Neural cell (in vitro differentiated cells): ENCODE measurements at regions not wholly inside any gene's neighbourhood (a gene's known extent, or its start where the extent isn't known, plus 50 kb on each side); places are given as distances from the start of the nearest gene placed in this dataset.

Experiments
- H2AFZ ChIP-seq: fragments of 200-600, 300-800 bp; sonication (generic), shearing (Covaris generic); 2 replicates; pipeline ENCODE4 v1.6.0; 2014; ENCODE audit warnings: low read depth, mild to moderate bottlenecking, antibody characterized with exemption, low read length, moderate library complexity
- H3F3A ChIP-seq: fragments of 200-600 bp; shearing (Covaris generic); 2 replicates; pipeline ENCODE4 v1.6.1; 2016; ENCODE audit warnings: mild to moderate bottlenecking, moderate library complexity, mixed read lengths, antibody characterized with exemption, low read length; ENCODE audit not compliant: insufficient read depth, poor library complexity, severe bottlenecking
- H3K27ac ChIP-seq: fragments of 200-600, 300-800 bp; sonication (generic), shearing (Covaris generic); 2 replicates; pipeline ENCODE4 v1.5.1; 2014; ENCODE audit warnings: mild to moderate bottlenecking, low read length, moderate library complexity
- H3K27me3 ChIP-seq: fragments of 300-800, 200-600 bp; sonication (generic), shearing (Covaris generic); 2 replicates; pipeline ENCODE4 v1.6.0; 2014; ENCODE audit warnings: mild to moderate bottlenecking, low read depth, low read length, moderate library complexity; ENCODE audit not compliant: insufficient read depth
- H3K36me3 ChIP-seq: fragments of 300-800, 200-600 bp; sonication (generic), shearing (Covaris generic); 2 replicates; pipeline ENCODE4 v1.5.1; 2014; ENCODE audit warnings: mild to moderate bottlenecking, antibody characterized with exemption, low read length, moderate library complexity; ENCODE audit not compliant: insufficient read depth
- H3K4me2 ChIP-seq: fragments of 300-800, 200-600 bp; sonication (generic), shearing (Covaris generic); 2 replicates; pipeline ENCODE4 v1.6.0; 2014; ENCODE audit warnings: mild to moderate bottlenecking, low read length
- H3K4me3 ChIP-seq: fragments of 300-800, 200-600 bp; sonication (generic), shearing (Covaris generic); 2 replicates; pipeline ENCODE4 v1.5.1; 2014; ENCODE audit warnings: mild to moderate bottlenecking, low read length, moderate library complexity
- H3K79me2 ChIP-seq: fragments of 200-600 bp; shearing (Covaris generic); replicated peaks from 2 replicates; pipeline ENCODE4 v1.6.0; 2014; ENCODE audit warnings: mild to moderate bottlenecking, low read length, moderate library complexity; ENCODE audit not compliant: insufficient read depth
- H3K9ac ChIP-seq: fragments of 300-800, 200-600 bp; sonication (generic), shearing (Covaris generic); 2 replicates; pipeline ENCODE4 v1.6.1; 2016; ENCODE audit warnings: mild to moderate bottlenecking, low read length, mixed read lengths
- H3K9me2 ChIP-seq: fragments of 200-600 bp; shearing (Covaris generic); 2 replicates; pipeline ENCODE4 v1.6.1; 2016; ENCODE audit warnings: mild to moderate bottlenecking, low read length, mixed read lengths; ENCODE audit not compliant: insufficient read depth
- H3K9me3 ChIP-seq: fragments of 200-600, 300-800 bp; sonication (generic), shearing (Covaris generic); 2 replicates; pipeline ENCODE4 v1.6.1; 2016; ENCODE audit warnings: mild to moderate bottlenecking, mixed run types, low read length, moderate library complexity, mixed read lengths
- H4K20me1 ChIP-seq: fragments of 200-600 bp; shearing (Covaris generic); 2 replicates; pipeline ENCODE4 v1.6.1; 2016; ENCODE audit warnings: mild to moderate bottlenecking, mixed run types; ENCODE audit not compliant: insufficient read depth
- EP300 ChIP-seq: fragments of 450-650 bp; conservative IDR thresholded peaks from 2 replicates; pipeline ENCODE4 v1.6.1; 2014; ENCODE audit warnings: antibody characterized with exemption, mild to moderate bottlenecking, moderate library complexity; ENCODE audit not compliant: poor library complexity, severe bottlenecking
- EZH2 ChIP-seq: fragments of 200-600, 300-800 bp; shearing (Covaris generic), sonication (generic); IDR thresholded peaks from 2 replicates; pipeline ENCODE4 v1.6.1; 2014; ENCODE audit warnings: antibody characterized with exemption, low read length, borderline replicate concordance, mild to moderate bottlenecking; ENCODE audit not compliant: insufficient read depth, poor library complexity, severe bottlenecking
- MXI1 ChIP-seq: fragments of 450-650 bp; conservative IDR thresholded peaks from 2 replicates; pipeline ENCODE4 v1.6.1; 2014; ENCODE audit warnings: antibody characterized with exemption, mild to moderate bottlenecking; ENCODE audit not compliant: poor library complexity, severe bottlenecking
- POLR2AphosphoS5 ChIP-seq: IDR thresholded peaks from 2 replicates; pipeline ENCODE4 v1.6.1; 2012
- RAD21 ChIP-seq: fragments of 450-650 bp; conservative IDR thresholded peaks from 2 replicates; pipeline ENCODE4 v1.6.1; 2014; ENCODE audit warnings: antibody characterized with exemption, mild to moderate bottlenecking, moderate library complexity
- SMC3 ChIP-seq: fragments of 450-650 bp; conservative IDR thresholded peaks from 2 replicates; pipeline ENCODE4 v1.6.1; 2014; ENCODE audit warnings: antibody characterized with exemption, mild to moderate bottlenecking, moderate library complexity; ENCODE audit not compliant: poor library complexity
- TAF1 ChIP-seq: IDR thresholded peaks from 2 replicates; pipeline ENCODE4 v1.6.1; 2012; ENCODE audit warnings: low read depth
- TF ChIP-seq, protein P1 (sequence below): fragments of 450-650 bp; IDR thresholded peaks from 2 replicates; pipeline ENCODE4 v1.5.1; 2014; ENCODE audit warnings: antibody characterized with exemption, mild to moderate bottlenecking, moderate library complexity; ENCODE audit not compliant: poor library complexity, severe bottlenecking
- TF ChIP-seq, protein P2 (sequence below): IDR thresholded peaks from 2 replicates; pipeline ENCODE4 v1.6.1; 2012; ENCODE audit warnings: borderline replicate concordance

DNA sequence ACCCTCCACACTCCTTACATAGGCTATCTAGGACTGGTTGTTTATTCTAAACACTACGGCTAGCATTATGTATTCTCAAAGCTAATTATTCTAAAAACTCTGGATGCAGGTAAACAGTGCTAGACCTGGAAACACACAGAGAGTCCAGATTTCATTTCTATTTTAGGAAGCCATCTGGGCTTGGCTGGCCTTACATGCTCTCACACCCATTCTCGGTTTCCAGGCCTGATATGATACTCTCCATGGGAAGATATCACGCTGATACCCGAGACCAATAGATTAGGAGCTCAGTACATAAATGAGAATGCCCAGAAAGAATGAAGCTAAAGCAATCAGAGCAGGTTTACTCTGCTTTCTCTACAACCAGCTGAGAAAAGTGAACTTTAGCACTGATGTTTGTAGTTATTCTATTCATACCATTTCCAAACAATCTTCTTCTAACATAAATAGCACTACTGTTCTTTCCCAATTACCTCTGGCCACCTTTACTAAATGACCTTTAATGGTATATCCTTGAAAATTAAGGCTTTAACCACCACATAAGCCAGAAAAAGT lies 973.3 kb downstream of the PCDH18 start:
- H3K27me3 ChIP-seq: no peaks in the 10 kb centered on the region
- H3K4me3 ChIP-seq: no peak overlapping the region
- H3K9me3 ChIP-seq: no peaks in the 10 kb centered on the region
- H3K9ac ChIP-seq: no peak overlapping the region
- TF ChIP-seq EZH2 (no peak), MXI1 (no peak), TAF1 (no peak), POLR2AphosphoS5 (no peak), RAD21 (no peak), SMC3 (no peak), EP300 (no peak)
- TF ChIP-seq, protein P1, sequence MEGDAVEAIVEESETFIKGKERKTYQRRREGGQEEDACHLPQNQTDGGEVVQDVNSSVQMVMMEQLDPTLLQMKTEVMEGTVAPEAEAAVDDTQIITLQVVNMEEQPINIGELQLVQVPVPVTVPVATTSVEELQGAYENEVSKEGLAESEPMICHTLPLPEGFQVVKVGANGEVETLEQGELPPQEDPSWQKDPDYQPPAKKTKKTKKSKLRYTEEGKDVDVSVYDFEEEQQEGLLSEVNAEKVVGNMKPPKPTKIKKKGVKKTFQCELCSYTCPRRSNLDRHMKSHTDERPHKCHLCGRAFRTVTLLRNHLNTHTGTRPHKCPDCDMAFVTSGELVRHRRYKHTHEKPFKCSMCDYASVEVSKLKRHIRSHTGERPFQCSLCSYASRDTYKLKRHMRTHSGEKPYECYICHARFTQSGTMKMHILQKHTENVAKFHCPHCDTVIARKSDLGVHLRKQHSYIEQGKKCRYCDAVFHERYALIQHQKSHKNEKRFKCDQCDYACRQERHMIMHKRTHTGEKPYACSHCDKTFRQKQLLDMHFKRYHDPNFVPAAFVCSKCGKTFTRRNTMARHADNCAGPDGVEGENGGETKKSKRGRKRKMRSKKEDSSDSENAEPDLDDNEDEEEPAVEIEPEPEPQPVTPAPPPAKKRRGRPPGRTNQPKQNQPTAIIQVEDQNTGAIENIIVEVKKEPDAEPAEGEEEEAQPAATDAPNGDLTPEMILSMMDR: no peak
- TF ChIP-seq, protein P2, sequence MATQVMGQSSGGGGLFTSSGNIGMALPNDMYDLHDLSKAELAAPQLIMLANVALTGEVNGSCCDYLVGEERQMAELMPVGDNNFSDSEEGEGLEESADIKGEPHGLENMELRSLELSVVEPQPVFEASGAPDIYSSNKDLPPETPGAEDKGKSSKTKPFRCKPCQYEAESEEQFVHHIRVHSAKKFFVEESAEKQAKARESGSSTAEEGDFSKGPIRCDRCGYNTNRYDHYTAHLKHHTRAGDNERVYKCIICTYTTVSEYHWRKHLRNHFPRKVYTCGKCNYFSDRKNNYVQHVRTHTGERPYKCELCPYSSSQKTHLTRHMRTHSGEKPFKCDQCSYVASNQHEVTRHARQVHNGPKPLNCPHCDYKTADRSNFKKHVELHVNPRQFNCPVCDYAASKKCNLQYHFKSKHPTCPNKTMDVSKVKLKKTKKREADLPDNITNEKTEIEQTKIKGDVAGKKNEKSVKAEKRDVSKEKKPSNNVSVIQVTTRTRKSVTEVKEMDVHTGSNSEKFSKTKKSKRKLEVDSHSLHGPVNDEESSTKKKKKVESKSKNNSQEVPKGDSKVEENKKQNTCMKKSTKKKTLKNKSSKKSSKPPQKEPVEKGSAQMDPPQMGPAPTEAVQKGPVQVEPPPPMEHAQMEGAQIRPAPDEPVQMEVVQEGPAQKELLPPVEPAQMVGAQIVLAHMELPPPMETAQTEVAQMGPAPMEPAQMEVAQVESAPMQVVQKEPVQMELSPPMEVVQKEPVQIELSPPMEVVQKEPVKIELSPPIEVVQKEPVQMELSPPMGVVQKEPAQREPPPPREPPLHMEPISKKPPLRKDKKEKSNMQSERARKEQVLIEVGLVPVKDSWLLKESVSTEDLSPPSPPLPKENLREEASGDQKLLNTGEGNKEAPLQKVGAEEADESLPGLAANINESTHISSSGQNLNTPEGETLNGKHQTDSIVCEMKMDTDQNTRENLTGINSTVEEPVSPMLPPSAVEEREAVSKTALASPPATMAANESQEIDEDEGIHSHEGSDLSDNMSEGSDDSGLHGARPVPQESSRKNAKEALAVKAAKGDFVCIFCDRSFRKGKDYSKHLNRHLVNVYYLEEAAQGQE: no peak
- H3F3A ChIP-seq: no peaks in the 10 kb centered on the region
- H3K79me2 ChIP-seq: no peaks in the 10 kb centered on the region
- no peaks in the 10 kb centered on the region for H3K9me2 ChIP-seq
- no peaks in the 10 kb centered on the region for H3K36me3 ChIP-seq
- H2AFZ ChIP-seq: no peak overlapping the region
- H3K4me2 ChIP-seq: no peak overlapping the region
- no peak overlapping the region for H3K27ac ChIP-seq
- H4K20me1 ChIP-seq: no peaks in the 10 kb centered on the region

DNA sequence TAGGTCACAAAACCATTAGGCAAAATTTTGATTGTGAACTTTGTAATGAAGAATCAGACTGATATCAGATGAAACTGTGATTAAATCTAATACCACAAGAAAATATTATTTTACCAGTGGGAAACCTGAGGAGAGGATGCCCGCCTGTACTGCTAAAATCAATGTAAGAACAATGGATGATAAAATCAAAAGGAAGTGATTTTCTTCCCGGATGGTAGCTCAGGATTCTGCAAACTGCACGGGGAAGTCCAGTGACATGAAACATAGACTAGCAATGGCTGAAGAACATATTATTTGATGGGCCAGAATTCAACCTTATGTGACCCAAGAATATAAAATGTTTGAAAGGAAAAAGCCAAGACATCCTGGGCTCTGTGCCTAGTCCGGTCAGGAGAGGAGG lies 974.9 kb downstream of the PCDH18 start:
- Histone ChIP-seq H3K9me2 (no peaks in the 10 kb centered on the region), H4K20me1 (no peaks in the 10 kb centered on the region), H3K9ac (no peak overlapping the region), H3K9me3 (no peaks in the 10 kb centered on the region), H3K79me2 (no peaks in the 10 kb centered on the region), H3K27me3 (no peaks in the 10 kb centered on the region), H3K4me3 (no peak overlapping the region), H2AFZ (no peak overlapping the region), H3K36me3 (no peaks in the 10 kb centered on the region), H3F3A (no peaks in the 10 kb centered on the region), H3K4me2 (no peak overlapping the region), H3K27ac (no peak overlapping the region)
- no peak for TF ChIP-seq RAD21
- TF ChIP-seq, protein P2: no peak
- no peak for TF ChIP-seq SMC3
